RPMI7951 (cell line): ENCODE measurements at regions not wholly inside any gene's neighbourhood (a gene's known extent, or its start where the extent isn't known, plus 50 kb on each side); places are given as distances from the start of the nearest gene placed in this dataset.

Experiments
- DNase-seq: peaks from one replicate; pipeline ENCODE4 v3.0.0-alpha.2; 2012; ENCODE audit warnings: low read depth

GRCh38 chr5:14090755-14091154 is 52.4 kb upstream of the TRIO start:
- no peak for DNase-seq

GRCh38 chr5:14090290-14090689 is 52.9 kb upstream of the TRIO start:
- DNase-seq = no peak

GRCh38 chr5:14089198-14089597 is 53.9 kb upstream of the TRIO start:
- DNase-seq = no peak

DNA sequence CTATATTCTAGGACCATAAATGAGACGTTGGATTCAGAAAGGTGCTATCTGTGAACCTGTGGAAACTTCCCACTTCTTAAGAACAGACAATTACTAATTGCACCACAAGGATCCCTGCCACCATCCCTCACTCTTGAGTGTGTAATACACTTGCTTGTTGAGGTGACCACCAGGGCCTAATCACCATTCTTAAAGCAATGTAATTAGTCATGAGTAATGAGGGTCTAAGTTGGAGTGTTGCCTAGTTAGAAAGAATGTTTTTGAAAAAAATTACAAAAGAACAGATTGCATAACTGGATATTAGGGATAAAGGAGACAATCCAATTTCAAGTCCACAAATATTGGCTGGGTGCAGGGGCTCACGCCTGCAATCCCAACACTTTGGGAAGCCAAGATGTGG is 56.9 kb upstream of the TRIO start:
- peak; percentile 31 for DNase-seq

GRCh38 chr5:14082973-14083372 is 60.2 kb upstream of the TRIO start:
- no peak for DNase-seq

DNA sequence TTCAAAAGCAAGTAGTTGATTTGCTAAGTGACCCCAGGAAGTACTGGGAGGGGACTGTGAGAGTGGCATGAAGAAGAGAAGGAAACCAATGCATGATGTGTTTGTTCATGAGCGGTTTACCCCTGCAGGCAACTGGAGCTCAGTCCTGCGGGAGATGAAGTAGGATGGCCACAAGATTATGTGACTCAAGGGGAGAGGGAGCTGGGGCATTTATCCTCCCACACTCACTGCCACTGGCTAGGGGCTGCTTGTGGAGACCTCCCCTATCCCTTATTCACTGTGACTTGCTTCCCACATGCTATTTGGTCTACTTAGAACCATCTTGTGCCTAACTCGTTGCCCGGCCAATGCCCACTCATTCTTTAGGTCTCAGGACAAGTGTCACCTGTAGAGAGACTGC is 60.6 kb upstream of the TRIO start:
- DNase-seq = no peak

DNA sequence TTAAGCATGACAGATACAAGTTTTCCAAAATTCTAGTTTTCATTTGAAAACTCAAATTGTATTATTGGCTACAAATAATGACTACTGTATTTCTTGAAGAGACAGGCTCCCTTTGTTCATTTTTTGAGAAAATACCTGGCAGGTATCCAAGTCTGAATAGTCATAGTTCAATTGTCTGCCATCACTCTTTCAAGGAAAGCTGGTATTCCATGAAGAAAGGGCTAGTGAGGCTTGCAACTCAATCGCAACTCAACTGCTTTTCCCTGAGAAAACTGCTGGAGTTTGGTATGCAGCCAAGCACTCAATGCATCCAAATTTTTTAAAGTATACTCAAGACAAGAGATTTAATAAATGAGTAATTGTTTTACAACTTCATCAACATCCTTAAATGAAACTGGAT is 61.4 kb upstream of the TRIO start:
- DNase-seq = no peak

GRCh38 chr5:14078716-14079115 is 64.4 kb upstream of the TRIO start:
- DNase-seq = no peak

DNA sequence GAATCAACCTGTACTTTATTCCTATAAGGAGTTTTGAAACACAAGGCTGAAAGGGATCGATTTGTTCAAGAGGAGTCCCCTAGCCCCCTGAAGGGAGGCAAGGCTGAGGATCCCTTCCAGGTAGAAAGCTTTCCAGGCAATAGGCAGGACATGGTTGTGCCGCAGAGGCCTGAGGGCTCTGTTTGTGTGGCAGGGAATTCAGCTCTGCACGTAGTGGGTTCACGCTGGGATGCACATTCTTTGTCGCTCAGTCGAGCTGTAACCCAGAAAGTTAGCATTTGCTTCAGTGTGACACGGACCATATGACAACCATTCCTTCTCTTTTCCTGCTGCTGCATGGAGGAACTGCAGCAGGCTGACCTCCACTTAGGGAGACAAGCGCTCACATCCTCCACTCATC is 65.6 kb upstream of the TRIO start:
- no peak for DNase-seq

GRCh38 chr5:14076561-14076960 is 66.6 kb upstream of the TRIO start:
- no peak for DNase-seq

GRCh38 chr5:14075937-14076336 is 67.2 kb upstream of the TRIO start:
- no peak for DNase-seq

DNA sequence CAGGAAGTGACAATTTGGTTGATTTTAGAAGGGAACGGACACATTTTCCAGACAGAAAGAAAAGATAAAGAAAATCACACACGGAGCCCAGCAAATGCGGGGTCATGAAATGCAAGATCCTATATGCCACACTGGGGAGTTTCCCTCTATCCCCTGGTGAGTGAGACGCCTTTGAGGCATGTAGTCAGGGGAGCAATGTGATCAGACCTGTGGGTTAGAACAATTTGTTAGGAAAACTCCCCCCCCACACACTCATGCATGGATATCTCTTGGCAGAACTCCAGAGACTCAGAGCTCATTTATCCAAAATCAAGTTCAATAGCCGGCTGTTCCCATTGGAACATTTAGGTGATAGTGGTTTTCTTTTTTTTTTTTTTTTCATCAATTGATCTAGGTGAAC is 71.7 kb upstream of the TRIO start:
- peak; percentile 31 for DNase-seq

- DNase-seq = no peak
These were observed 74.1 kb upstream of the TRIO start for GRCh38 chr5:14069021-14069420.

- DNase-seq = peak; percentile 70
These were observed 75.0 kb upstream of the TRIO start for GRCh38 chr5:14068136-14068535.

- DNase-seq = no peak
These were observed 76.8 kb upstream of the TRIO start for GRCh38 chr5:14066326-14066725.

DNA sequence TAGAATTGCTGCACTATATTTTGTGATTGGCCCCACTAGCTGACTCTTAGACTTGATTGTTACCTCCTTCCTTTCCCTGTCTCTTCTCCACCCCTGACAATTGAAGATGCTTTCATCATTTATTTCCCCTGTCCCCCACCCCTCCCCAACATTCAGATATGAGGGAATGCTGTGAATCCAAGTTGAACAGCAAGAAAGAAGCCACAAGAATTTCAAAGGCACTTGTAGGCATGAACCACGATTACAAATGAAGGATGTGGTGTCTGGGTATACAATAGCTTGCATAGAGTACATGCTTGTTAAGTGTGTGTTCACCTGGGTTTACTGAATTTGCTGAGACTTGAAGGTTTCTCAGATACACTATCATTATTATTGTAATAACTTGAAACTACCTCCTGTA is 78.3 kb upstream of the TRIO start:
- DNase-seq = peak; percentile 38

GRCh38 chr5:14063691-14064090 is 79.5 kb upstream of the TRIO start:
- no peak for DNase-seq

DNA sequence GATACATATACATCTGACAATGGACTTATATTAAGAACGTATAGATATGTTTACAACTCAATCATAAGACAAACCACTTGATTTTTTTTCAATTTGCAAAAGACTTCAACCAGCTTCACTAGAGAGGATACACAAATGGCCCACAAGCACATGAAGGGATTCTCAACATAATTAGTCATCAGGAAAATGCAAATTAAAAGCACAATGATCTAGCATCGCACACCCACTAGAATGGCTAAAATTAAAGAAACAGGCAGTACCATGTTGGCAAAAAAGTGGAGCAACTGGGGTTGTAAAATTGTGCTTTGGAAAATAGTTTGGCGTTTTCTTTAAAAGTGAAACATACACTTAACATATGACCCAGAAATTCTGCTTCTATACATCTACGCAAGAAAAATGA is 80.0 kb upstream of the TRIO start:
- DNase-seq = peak; percentile 69

GRCh38 chr5:14062178-14062577 is 81.0 kb upstream of the TRIO start:
- DNase-seq = peak; percentile 81

DNA sequence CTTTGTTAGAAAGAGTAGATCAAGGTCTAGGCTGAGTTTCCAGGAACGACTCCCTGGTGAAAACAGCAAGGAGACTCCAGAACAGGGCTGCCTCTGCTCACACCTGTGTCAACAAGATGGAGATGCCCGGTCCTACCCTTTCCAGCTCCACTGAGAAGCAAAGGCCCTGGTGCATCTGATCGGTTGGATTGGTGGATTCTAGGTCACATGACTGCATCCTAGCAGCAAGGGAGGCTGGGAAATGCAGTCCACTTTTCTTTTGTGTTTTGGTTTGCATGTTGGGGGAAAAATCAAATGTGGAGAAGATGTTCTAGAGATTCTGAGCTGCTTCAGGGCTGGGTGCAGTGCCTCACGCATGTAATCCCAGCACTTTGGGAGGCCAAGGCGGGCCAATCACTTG is 82.0 kb upstream of the TRIO start:
- DNase-seq = no peak

DNA sequence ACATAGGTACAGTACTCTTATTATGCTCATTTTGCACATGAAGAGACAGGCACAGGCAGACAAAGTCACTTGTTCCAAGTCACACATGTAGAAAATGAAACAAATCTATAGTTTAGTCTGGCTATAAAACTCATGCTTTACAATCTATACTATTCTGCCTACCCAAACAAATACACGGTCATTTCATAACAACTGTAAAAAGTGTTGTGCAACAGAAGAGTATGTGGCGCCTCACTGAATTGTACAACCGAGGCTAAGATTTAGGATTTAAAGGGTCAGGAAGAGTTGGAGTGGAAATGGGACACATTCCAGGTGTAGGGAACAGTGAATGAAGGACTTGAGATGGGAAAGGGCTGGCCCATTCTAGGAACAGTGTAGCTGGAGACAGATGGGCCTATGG is 82.9 kb upstream of the TRIO start:
- no peak for DNase-seq

DNA sequence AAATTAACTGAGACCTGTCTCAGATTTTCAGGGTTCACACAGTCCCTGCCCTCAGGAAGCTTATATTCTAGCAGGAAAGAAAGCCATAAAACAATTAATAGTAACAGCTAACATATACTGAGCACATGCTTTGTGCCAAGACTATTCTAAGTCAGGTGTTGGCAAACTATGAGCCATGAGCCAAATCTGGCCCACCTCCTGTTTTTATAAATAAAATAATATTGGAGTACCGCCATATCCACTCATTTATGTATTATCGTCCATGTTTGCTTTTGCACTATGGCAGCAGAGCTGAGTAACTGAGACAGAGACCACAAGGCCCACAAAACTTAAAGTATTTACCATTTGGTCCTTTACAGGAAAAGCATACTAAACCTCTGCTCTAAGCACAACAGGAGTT is 83.3 kb upstream of the TRIO start:
- no peak for DNase-seq

GRCh38 chr5:14057289-14057688 is 85.9 kb upstream of the TRIO start:
- no peak for DNase-seq

- DNase-seq = no peak
These were observed 87.1 kb upstream of the TRIO start for GRCh38 chr5:14056039-14056438.
